B cell (primary cell): ENCODE measurements at regions not wholly inside any gene's neighbourhood (a gene's known extent, or its start where the extent isn't known, plus 50 kb on each side); places are given as distances from the start of the nearest gene placed in this dataset.

Experiments used
- ATAC-seq: fragments of 200-7000 bp; cut with Tn5 transposase; one replicate; pipeline ENCODE4 v1.10.0; 2021; ENCODE audit warnings: low read depth, mild to moderate bottlenecking, moderate number of reproducible peaks, moderate library complexity
- CTCF ChIA-PET: fragments of 350-600 bp; sonication (Branson Sonifier 250); formaldehyde crosslinking; loops from one replicate; lab custom pipeline; 2021; ENCODE audit warnings: antibody characterized with exemption, inconsistent platforms; lab: Charles Lee
- POLR2A ChIA-PET: fragments of 350-600 bp; sonication (Branson Sonifier 250); formaldehyde crosslinking; loops from one replicate; lab custom pipeline; 2021; ENCODE audit warnings: antibody characterized with exemption; lab: Charles Lee
- DNase-seq: peaks from one replicate; pipeline ENCODE4 v3.0.0; 2013
- H2AFZ ChIP-seq: 2 replicates; pipeline ENCODE4 v1.6.1; 2012; ENCODE audit warnings: mild to moderate bottlenecking, low read depth, low read length; ENCODE audit not compliant: insufficient read depth, poor library complexity, severe bottlenecking
- H3K27ac ChIP-seq, 2 donors: 1 replicate in 1 of 2; 2 replicates in 1 of 2; pipeline ENCODE4 v1.5.1; 2012 to 2013; ENCODE audit warnings: low read length in 2 of 2, mild to moderate bottlenecking in 2 of 2, moderate library complexity in 1 of 2
- H3K27me3 ChIP-seq, 4 experiments: fragments of 200-600 bp in 1 of 4; sonication (generic) in 1 of 4; replicated peaks in 1 of 4; 1 replicate in 2 of 4; 2 replicates in 2 of 4; pipeline versions ENCODE4 v1.6.1 to v1.7.0; 2013 to 2016; ENCODE audit warnings: low read length in 3 of 4, mild to moderate bottlenecking in 2 of 4, mixed read lengths in 1 of 4, moderate library complexity in 1 of 4; ENCODE audit not compliant: insufficient read depth in 4 of 4, control insufficient read depth in 3 of 4; ENCODE audit errors: control extremely low read depth in 1 of 4
- H3K36me3 ChIP-seq, 2 experiments: replicated peaks in 1 of 2; 1 replicate in 1 of 2; 2 replicates in 1 of 2; pipeline versions ENCODE4 v1.6.1 to v1.7.1; 2013; ENCODE audit warnings: low read length in 1 of 2; ENCODE audit not compliant: insufficient read depth in 2 of 2, control insufficient read depth in 1 of 2; ENCODE audit errors: control extremely low read depth in 1 of 2, extremely low read depth in 1 of 2
- H3K4me1 ChIP-seq, 2 donors: fragments of 200-600 bp in 1 of 2; sonication (generic) in 1 of 2; 1 replicate in 1 of 2; 2 replicates in 1 of 2; pipeline versions ENCODE4 v1.5.1 to v1.6.1; 2013 to 2017; ENCODE audit warnings: low read length in 2 of 2; ENCODE audit not compliant: control insufficient read depth in 2 of 2, insufficient read depth in 2 of 2
- H3K4me2 ChIP-seq: replicated peaks from 2 replicates; pipeline ENCODE3; 2012; ENCODE audit warnings: mild to moderate bottlenecking, low read depth, low read length; ENCODE audit not compliant: poor library complexity, severe bottlenecking
- H3K4me3 ChIP-seq, 5 experiments: fragments of 200-600 bp in 1 of 5; sonication (generic) in 1 of 5; 1 replicate in 3 of 5; 2 replicates in 2 of 5; pipeline versions ENCODE4 v1.5.1 to v1.7.0; 2011 to 2016; ENCODE audit warnings: low read length in 4 of 5, mild to moderate bottlenecking in 4 of 5, low read depth in 2 of 5, control low read depth in 1 of 5, moderate library complexity in 1 of 5; ENCODE audit not compliant: insufficient read depth in 1 of 5; ENCODE audit errors: control extremely low read depth in 1 of 5, extremely low read depth in 1 of 5
- H3K79me2 ChIP-seq: fragments of 200-600 bp; sonication (generic); one replicate; pipeline ENCODE4 v1.6.0; 2016; ENCODE audit warnings: low read length; ENCODE audit not compliant: control insufficient read depth, insufficient read depth
- H3K9ac ChIP-seq: fragments of 200-600 bp; sonication (generic); 2 replicates; pipeline ENCODE4 v1.6.1; 2017; ENCODE audit warnings: mild to moderate bottlenecking, low read length, moderate library complexity
- H3K9me3 ChIP-seq, 3 donors: one replicate each; pipeline versions ENCODE4 v1.6.1 to v1.7.1; 2013; ENCODE audit warnings: low read length in 2 of 3; ENCODE audit not compliant: control insufficient read depth in 2 of 3, insufficient read depth in 1 of 3; ENCODE audit errors: control extremely low read depth in 1 of 3
- H4K20me1 ChIP-seq: 2 replicates; pipeline ENCODE4 v1.6.0; 2012; ENCODE audit warnings: mild to moderate bottlenecking, low read length; ENCODE audit not compliant: insufficient read depth, control insufficient read depth, poor library complexity, severe bottlenecking
- H3K27ac Mint-ChIP-seq: one replicate; pipeline ENCODE4 v1.8.0; 2021; ENCODE audit warnings: mixed read lengths
- H3K27me3 Mint-ChIP-seq: one replicate; pipeline ENCODE4 v1.8.0; 2021; ENCODE audit warnings: mixed read lengths
- H3K4me1 Mint-ChIP-seq: one replicate; pipeline ENCODE4 v1.8.0; 2021; ENCODE audit warnings: mixed read lengths
- H3K4me3 Mint-ChIP-seq: one replicate; pipeline ENCODE4 v1.8.0; 2021; ENCODE audit warnings: mixed read lengths
- H3K9me3 Mint-ChIP-seq: one replicate; pipeline ENCODE4 v1.8.0; 2022; ENCODE audit warnings: mixed read lengths; ENCODE audit not compliant: insufficient read depth
- CTCF ChIP-seq: fragments of 200-600 bp; IDR thresholded peaks from one replicate; pipeline ENCODE4 v1.8.0; 2022; ENCODE audit warnings: antibody characterized with exemption, mild to moderate bottlenecking
- EZH2 ChIP-seq: IDR thresholded peaks from 2 replicates; pipeline ENCODE4 v1.6.1; 2012; ENCODE audit warnings: borderline replicate concordance, low read depth, mild to moderate bottlenecking, moderate library complexity, low read length; ENCODE audit not compliant: insufficient read depth, poor library complexity, severe bottlenecking
- WGBS: methylation state at CpG from one replicate; pipeline ENCODE4 v1.1.5; 2013; ENCODE audit warnings: missing lambda C conversion rate; ENCODE audit not compliant: insufficient coverage; 5-methylcytosine and 5-hydroxymethylcytosine counted together
- intact Hi-C: fragments of 100-400 bp; cut with micrococcal nuclease; formaldehyde crosslinking; loops from one replicate; pipeline ENCODE4 v1.10.0; 2022

GRCh38 chr3:59138966-59139365, 89.1 kb upstream of the CFAP20DC start:
- intact Hi-C loops = no loop called here
- Histone ChIP-seq H3K27ac (no peak overlapping the region), H3K36me3 (no peaks in the 10 kb centered on the region), H3K9ac (no peak overlapping the region), H4K20me1 (no peaks in the 10 kb centered on the region), H3K79me2 (no peaks in the 10 kb centered on the region), H3K9me3 (no peaks in the 10 kb centered on the region), H3K4me3 (no peak overlapping the region), H3K4me1 (no peaks in the 10 kb centered on the region), H3K4me2 (no peak overlapping the region), H2AFZ (no peak overlapping the region), H3K27me3 (no peaks in the 10 kb centered on the region)
- no peak overlapping the region for H3K4me3 Mint-ChIP-seq
- WGBS = no CpG with 5 or more reads among the region's 7 CpGs
- H3K4me1 Mint-ChIP-seq = no peaks in the 10 kb centered on the region
- H3K9me3 Mint-ChIP-seq = no peaks in the 10 kb centered on the region
- peaks cover 4% of the 10 kb centered on the region for H3K27me3 Mint-ChIP-seq
- DNase-seq (no peak), ATAC-seq (no peak)
- no peak overlapping the region for H3K27ac Mint-ChIP-seq
- TF ChIP-seq CTCF = no peak
- TF ChIP-seq EZH2 = no peak
- ChIA-PET POLR2A (no interaction called here), CTCF (no interaction called here)

- no peak overlapping the region for H3K27ac ChIP-seq
- H3K27me3 ChIP-seq = no peaks in the 10 kb centered on the region
- no peak for TF ChIP-seq CTCF
- no peak for TF ChIP-seq EZH2
- intact Hi-C loops = no loop called here
- Mint-ChIP-seq H3K4me1 (no peaks in the 10 kb centered on the region), H3K4me3 (no peak overlapping the region), H3K27ac (no peak overlapping the region), H3K9me3 (no peaks in the 10 kb centered on the region), H3K27me3 (peaks cover 4% of the 10 kb centered on the region)
- no peaks in the 10 kb centered on the region for H3K9me3 ChIP-seq
- WGBS = no CpG with 5 or more reads among the region's 1 CpG
- ATAC-seq (no peak), DNase-seq (no peak)
- no peaks in the 10 kb centered on the region for H3K79me2 ChIP-seq
- no peak overlapping the region for H3K4me2 ChIP-seq
- H3K4me3 ChIP-seq = no peak overlapping the region
- ChIA-PET POLR2A (no interaction called here), CTCF (interaction anchor here (0.7 kb wide), 1 partner anchor 108 kb away, joined by 5 read pairs; no protein-coding TSS in a partner anchor)
- H3K9ac ChIP-seq = no peak overlapping the region
- no peaks in the 10 kb centered on the region for H4K20me1 ChIP-seq
- no peak overlapping the region for H2AFZ ChIP-seq
- H3K4me1 ChIP-seq = no peaks in the 10 kb centered on the region
- no peaks in the 10 kb centered on the region for H3K36me3 ChIP-seq
Measured at GRCh38 chr3:59137415-59137814, 87.6 kb upstream of the CFAP20DC start.
